Spleen (tissue), 7 donors: ENCODE measurements at regions not wholly inside any gene's neighbourhood (a gene's known extent, or its start where the extent isn't known, plus 50 kb on each side); places are given as distances from the start of the nearest gene placed in this dataset.

Source experiments
- POLR2A ChIP-seq, 3 donors: fragments of 450-650 bp; IDR thresholded peaks; one replicate each; pipeline ENCODE4 v1.5.1; 2017; ENCODE audit warnings: antibody characterized with exemption in 3 of 3, mild to moderate bottlenecking in 1 of 3
- TF ChIP-seq, protein P1 (sequence below), 11 experiments: fragments of 200-600 bp in 7 of 11; fragments of 450-650 bp in 4 of 11; sonication (generic) in 4 of 11; IDR thresholded peaks in 8 of 11; conservative IDR thresholded peaks in 3 of 11; 1 replicate in 7 of 11; 2 replicates in 4 of 11; pipeline versions ENCODE4 v1.4.0 to v1.8.0; 2016 to 2021; ENCODE audit warnings: antibody characterized with exemption in 11 of 11, inconsistent platforms in 4 of 11, mild to moderate bottlenecking in 1 of 11
- donor health status: DM: no; HTN: no; CAD: no; lungs with moderate emphysema.
- donor health status: DM: no; HTN: no; CAD: no.
- donor health status: DM: no; HTN: no; CAD: no.

GRCh38 chr14:83021323-83021722 lies 1487.7 kb upstream of the SEL1L start:
- TF ChIP-seq, protein P1, sequence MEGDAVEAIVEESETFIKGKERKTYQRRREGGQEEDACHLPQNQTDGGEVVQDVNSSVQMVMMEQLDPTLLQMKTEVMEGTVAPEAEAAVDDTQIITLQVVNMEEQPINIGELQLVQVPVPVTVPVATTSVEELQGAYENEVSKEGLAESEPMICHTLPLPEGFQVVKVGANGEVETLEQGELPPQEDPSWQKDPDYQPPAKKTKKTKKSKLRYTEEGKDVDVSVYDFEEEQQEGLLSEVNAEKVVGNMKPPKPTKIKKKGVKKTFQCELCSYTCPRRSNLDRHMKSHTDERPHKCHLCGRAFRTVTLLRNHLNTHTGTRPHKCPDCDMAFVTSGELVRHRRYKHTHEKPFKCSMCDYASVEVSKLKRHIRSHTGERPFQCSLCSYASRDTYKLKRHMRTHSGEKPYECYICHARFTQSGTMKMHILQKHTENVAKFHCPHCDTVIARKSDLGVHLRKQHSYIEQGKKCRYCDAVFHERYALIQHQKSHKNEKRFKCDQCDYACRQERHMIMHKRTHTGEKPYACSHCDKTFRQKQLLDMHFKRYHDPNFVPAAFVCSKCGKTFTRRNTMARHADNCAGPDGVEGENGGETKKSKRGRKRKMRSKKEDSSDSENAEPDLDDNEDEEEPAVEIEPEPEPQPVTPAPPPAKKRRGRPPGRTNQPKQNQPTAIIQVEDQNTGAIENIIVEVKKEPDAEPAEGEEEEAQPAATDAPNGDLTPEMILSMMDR (IDR thresholded peaks at IDR 0.05 in 8 of 11, conservative IDR thresholded peaks at IDR 0.05 in 3 of 11) = no peak
- no peak for TF ChIP-seq POLR2A (IDR thresholded peaks at IDR 0.05)
